GM21526 (cell line): ENCODE measurements at regions not wholly inside any gene's neighbourhood (a gene's known extent, or its start where the extent isn't known, plus 50 kb on each side); places are given as distances from the start of the nearest gene placed in this dataset.
"Not testable (repeated sequence)": the region's sequence is repeated elsewhere in the genome, so short reads cannot be mapped to it uniquely, and the experiment has no call there.

Source experiments
- ATAC-seq: cut with Tn5 transposase; IDR thresholded peaks from one replicate; pipeline ENCODE4 v1.9.1; 2021; ENCODE audit warnings: moderate library complexity; ENCODE audit not compliant: unreplicated experiment, low FRiP score

GRCh38 chr11:90972159-90972558 lies 749.3 kb upstream of the CHORDC1 start:
- not testable (repeated sequence) for ATAC-seq

- no peak for ATAC-seq
These were observed 725.1 kb upstream of the CHORDC1 start for GRCh38 chr11:90947930-90948329.

DNA sequence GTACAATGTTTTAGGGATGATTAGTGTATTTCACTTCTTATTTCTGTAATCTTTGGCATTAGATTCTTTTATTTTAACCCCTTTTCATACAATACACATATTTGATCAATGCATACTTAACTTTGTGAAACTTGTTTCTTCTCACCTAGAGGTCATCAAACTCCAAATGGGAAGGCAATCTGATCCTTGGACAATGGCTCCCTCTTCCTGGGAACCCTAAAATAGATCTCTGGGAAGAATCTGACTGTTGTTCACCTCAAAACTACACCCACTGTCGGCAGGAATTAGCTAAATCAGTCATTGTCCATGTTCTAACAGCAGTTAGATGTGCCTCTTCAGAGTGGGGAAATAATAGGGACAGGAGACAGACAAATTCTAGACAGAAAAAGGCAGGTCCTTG lies 707.4 kb upstream of the CHORDC1 start:
- no peak for ATAC-seq

- ATAC-seq: no peak
These were observed 696.5 kb upstream of the CHORDC1 start for GRCh38 chr11:90919332-90919731.

GRCh38 chr11:90916706-90917105 lies 693.9 kb upstream of the CHORDC1 start:
- ATAC-seq: no peak

- ATAC-seq: no peak
These were observed 690.4 kb upstream of the CHORDC1 start for GRCh38 chr11:90913131-90913668.

DNA sequence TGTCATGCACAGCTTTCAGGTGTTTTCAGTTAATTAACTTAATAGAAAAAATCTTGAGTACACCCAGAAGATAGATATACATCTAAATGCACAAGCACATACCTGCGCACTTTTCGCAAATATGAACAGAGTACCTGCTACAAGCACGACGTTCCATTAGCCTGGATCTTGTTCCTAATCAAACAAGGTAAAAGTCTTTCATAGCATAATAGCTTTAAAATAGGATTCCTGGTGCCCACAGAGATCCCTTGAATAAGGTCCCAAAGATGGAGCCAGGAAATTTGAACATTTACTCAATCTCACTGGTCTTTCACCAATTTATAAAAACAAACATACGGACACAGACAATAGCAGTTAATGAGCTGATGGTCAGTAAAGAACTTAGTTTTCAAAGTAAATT lies 689.8 kb upstream of the CHORDC1 start:
- no peak for ATAC-seq

GRCh38 chr11:90911192-90911591 lies 688.3 kb upstream of the CHORDC1 start:
- no peak for ATAC-seq

DNA sequence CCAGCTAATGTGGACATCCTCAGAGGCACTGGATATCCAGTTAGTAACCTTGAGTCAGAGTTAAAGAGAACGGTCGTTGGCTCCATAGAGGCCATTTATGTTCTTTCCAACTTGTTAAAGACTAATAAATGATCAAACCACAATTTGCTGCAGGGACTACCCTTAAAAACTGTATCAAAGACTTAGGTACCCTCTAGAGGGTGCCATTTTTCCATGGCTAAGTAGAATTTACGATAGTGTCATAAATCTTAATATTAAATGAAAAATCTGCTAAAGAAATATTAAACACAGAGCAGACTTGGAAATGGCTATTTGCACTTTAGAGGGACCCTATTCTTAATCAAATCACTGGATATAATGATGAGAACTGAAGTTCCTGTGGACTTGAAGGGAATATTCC lies 685.2 kb upstream of the CHORDC1 start:
- ATAC-seq: no peak

DNA sequence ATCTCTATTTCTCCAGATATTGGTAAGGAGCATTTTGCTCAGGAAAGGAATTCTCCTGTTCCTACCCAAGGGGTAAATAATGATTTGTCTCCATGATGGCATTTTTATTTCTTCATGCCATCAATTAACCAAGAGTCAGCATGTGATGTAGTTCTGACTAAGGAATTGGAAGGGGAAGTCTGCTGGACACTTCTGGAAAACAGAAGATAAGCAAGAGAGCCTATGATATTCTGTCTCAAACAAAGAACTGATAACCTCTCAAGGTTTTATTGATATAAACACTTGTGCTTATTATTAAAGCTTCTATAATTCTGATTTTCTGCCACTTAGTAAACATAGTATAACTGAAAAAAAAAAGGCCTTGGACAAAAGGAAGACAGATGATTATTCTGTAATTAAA lies 673.0 kb upstream of the CHORDC1 start:
- no peak for ATAC-seq

DNA sequence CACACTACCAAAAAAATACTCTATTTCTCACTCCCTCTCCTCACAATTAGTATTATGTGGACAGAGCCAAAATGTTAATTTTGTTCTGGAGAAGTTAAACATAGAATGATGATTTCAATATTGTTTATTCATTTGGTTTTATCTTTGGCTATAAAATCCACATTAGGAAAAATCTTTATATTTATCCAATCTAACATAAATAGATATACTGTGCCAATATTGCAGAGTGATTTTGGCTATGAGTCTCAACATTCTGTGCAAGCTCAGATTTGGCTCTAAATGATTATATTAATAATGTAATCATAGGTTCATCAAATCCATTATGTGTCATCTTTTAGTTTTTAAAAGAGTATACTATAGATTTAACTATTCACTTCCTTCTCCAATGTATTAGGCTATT lies 667.5 kb upstream of the CHORDC1 start:
- ATAC-seq: no peak

GRCh38 chr11:90884181-90884580 lies 661.3 kb upstream of the CHORDC1 start:
- no peak for ATAC-seq

GRCh38 chr11:90874986-90875385 lies 652.1 kb upstream of the CHORDC1 start:
- no peak for ATAC-seq

DNA sequence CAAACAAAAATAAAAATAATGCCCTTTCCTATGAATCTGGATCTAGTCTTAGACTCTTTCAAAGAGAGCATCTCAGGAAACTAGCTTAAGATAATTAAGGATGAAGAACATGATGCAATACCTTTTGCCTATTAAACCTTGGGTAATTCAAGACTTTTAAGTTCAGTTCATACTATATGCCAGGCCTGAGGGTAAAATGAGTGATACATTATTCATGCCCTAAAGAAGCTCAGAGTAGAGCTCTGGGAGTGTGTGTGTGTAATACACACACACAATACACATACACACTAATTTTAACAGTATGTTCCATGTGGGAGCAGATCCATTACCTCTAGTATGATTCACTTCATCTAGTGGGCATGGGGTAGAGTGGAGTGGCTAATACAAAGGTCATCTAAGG lies 651.4 kb upstream of the CHORDC1 start:
- ATAC-seq: no peak

- no peak for ATAC-seq
These were observed 644.6 kb upstream of the CHORDC1 start for GRCh38 chr11:90867416-90867815.

DNA sequence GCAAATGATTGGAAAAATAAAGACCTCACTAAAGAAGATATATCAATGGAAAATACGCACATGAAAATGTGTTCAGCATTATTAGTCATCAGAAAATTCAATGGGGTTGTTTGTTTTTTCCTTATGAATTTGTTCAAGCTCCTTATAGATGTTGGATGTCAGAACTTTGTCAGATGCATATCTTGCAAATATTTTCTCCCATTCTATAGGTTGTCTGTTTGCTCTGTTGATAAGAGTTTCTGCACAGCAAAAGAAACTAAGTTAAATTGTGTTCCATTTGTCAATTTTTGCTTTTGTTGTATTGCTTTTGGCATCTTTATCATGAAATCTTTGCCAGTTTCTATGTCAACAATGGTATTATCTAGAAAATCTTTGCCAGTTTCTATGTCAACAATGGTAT lies 633.9 kb upstream of the CHORDC1 start:
- no peak for ATAC-seq

DNA sequence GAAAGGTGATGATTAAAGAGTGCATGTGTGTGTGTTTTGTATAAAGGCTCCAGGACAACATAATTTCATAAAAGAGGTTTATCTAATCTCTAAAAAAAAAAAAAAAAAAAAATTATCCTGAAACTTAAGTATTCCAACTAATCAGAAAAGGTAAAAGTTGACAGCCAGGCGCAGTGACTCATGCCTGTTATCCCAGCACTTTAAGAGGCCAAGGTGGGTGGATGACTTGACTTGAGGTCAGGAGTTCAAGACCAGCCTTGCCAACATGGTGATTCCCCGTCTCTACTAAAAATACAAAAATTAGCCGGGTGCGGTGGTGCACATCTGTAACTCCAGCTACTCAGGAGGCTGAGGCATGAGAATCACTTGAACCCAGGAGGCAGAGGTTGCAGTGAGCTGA lies 632.7 kb upstream of the CHORDC1 start:
- ATAC-seq: no peak

- no peak for ATAC-seq
These were observed 628.3 kb upstream of the CHORDC1 start for GRCh38 chr11:90851196-90851595.

GRCh38 chr11:90849312-90849711 lies 626.5 kb upstream of the CHORDC1 start:
- ATAC-seq: no peak

DNA sequence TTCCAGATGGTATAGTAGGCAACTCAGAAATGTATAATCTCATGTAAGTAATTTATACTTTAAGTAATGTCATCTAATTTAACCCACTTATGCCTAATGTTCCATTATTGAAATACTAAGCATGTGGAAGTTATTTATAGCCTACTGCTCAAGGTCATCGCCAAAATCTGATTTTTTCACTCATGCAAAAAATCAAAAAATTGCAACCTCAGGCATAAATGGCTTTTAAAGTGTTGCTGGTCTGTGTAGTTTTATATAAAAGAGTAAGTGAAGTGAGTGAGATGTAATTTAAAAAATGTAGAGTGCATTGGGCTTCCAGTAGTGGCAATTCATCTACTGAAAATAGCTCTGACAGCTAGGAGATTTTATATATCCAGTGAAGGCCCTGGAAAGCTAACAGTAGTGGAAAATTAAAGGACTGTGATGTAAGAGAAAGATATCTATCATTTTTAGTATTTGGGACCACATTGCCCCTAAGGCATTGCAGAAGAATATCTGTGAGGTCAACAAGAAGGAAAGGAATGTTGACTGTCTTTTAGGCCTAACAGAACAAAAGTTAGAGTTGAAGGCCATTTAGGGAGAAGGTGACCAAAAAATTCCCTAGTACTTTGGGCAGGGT lies 624.5 kb upstream of the CHORDC1 start:
- ATAC-seq: no peak

DNA sequence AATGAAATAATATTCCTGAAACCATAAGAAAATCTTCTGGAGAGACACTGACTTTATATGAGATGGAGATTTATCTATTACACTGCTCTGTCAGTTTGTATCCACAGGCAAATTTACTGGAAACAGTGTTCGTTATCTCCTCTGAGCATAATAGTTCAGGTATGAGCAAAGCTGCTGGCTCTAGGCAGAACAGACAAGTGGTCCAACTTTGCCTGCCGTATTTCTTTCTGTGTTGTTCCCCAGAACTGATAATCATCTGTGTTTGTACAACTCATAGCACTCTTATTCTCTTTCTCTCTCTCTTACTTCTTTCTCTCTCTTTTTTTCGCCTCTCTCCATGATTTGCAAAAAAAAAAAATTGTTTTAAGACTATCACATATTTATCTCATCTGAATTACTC lies 623.8 kb upstream of the CHORDC1 start:
- ATAC-seq: no peak

GRCh38 chr11:90845799-90846198 lies 623.0 kb upstream of the CHORDC1 start:
- no peak for ATAC-seq

DNA sequence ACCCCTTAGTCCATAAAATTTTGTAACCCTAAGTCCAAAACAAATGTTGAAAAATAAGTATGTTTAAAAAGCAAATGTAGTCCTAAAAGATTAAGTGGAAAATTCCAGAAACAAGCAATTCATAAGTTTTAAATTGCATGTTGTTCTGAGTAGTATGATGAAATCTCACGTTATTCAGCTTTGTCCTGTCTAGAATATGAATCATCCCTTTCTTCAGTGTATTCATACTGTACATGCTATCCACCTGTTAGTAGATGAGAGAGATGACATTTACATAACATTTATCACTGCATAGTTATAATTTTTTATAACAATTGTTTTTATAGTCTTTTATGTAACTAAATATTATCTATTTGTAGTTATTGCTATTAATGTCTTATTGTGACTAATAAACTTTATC lies 622.3 kb upstream of the CHORDC1 start:
- ATAC-seq: no peak
